Right cardiac atrium (tissue), 5 donors: ENCODE measurements at regions not wholly inside any gene's neighbourhood (a gene's known extent, or its start where the extent isn't known, plus 50 kb on each side); places are given as distances from the start of the nearest gene placed in this dataset.
"Not testable (repeated sequence)": the region's sequence is repeated elsewhere in the genome, so short reads cannot be mapped to it uniquely, and the experiment has no call there.

Experiments used
- ATAC-seq, 2 donors: fragments of 200-7000 bp; cut with Tn5 transposase; one replicate each; pipeline versions ENCODE4 v1.8.0 to v1.9.1; 2020; ENCODE audit warnings: moderate library complexity in 2 of 2, mild to moderate bottlenecking in 1 of 2
- DNase-seq, 3 donors: peaks; one replicate each; pipeline ENCODE4 v3.0.0-alpha.2; 2020
- H3K27ac ChIP-seq: one replicate; pipeline ENCODE4 v1.5.1; 2013; ENCODE audit warnings: mild to moderate bottlenecking, low read length, control low read depth, moderate library complexity
- H3K27me3 ChIP-seq: one replicate; pipeline ENCODE4 v1.6.1; 2013; ENCODE audit not compliant: control insufficient read depth, insufficient read depth
- H3K4me1 ChIP-seq: one replicate; pipeline ENCODE4 v1.6.1; 2013; ENCODE audit warnings: low read length; ENCODE audit not compliant: control insufficient read depth, insufficient read depth
- H3K4me3 ChIP-seq: one replicate; pipeline ENCODE4 v1.5.1; 2013; ENCODE audit warnings: low read length, control low read depth
- H3K9me3 ChIP-seq: one replicate; pipeline ENCODE4 v1.6.1; 2013; ENCODE audit warnings: low read length; ENCODE audit not compliant: control insufficient read depth
- WGBS: extraction: QIAGEN DNeasy Blood & Tissue Kit; methylation state at CpG from one replicate; pipeline ENCODE4 v1.1.7; 2013; 5-methylcytosine and 5-hydroxymethylcytosine counted together
- intact Hi-C, 4 donors: fragments of 100-400 bp; cut with DNase I; formaldehyde crosslinking; loops; one replicate each; pipeline versions ENCODE4 v1.11.0 to v1.14.0; 2022 to 2023
- donor health status: healthy with polysubstance abuse.
- donor health status: DM: no; HTN: yes; CAD: no.
- donor health status: DM: no; HTN: no; CAD: no.
- donor health status: DM: no; HTN: yes; CAD: no; lungs with severe emphysema.
- donor health status: DM: yes; HTN: yes; CAD: no.

- no peak overlapping the region for H3K4me3 ChIP-seq
- ATAC-seq (no peak), DNase-seq (no peak)
- intact Hi-C loops = loop anchor here in 1 of 4 donors (2.0 kb wide), 1 partner anchor 32 kb away; no protein-coding TSS in a partner anchor
- H3K9me3 ChIP-seq = no peaks in the 10 kb centered on the region
- no peak overlapping the region for H3K27ac ChIP-seq
- WGBS = 97% methylated on average over 4 of the region's 4 CpGs
- no peaks in the 10 kb centered on the region for H3K27me3 ChIP-seq
- peaks cover 10% of the 10 kb centered on the region for H3K4me1 ChIP-seq
These were observed 84.8 kb downstream of the MRPL14 start for GRCh38 chr6:44042261-44042988.

GRCh38 chr6:44041461-44042260 is 85.6 kb downstream of the MRPL14 start:
- Histone ChIP-seq H3K9me3 (no peaks in the 10 kb centered on the region), H3K27me3 (no peaks in the 10 kb centered on the region), H3K4me1 (peaks cover 10% of the 10 kb centered on the region), H3K27ac (no peak overlapping the region), H3K4me3 (no peak overlapping the region)
- DNase-seq = no peak
- ATAC-seq = no peak
- intact Hi-C loops = loop anchor here in 1 of 4 donors (2.0 kb wide), 1 partner anchor 31 kb away; no protein-coding TSS in a partner anchor
- WGBS = 61% methylated on average over 10 of the region's 10 CpGs

GRCh38 chr6:44040786-44041185 is 86.5 kb downstream of the MRPL14 start:
- Histone ChIP-seq H3K27me3 (no peaks in the 10 kb centered on the region), H3K4me3 (no peak overlapping the region), H3K27ac (no peak overlapping the region), H3K9me3 (no peaks in the 10 kb centered on the region), H3K4me1 (peaks cover 10% of the 10 kb centered on the region)
- 92% methylated on average over 4 of the region's 4 CpGs for WGBS
- DNase-seq (no peak), ATAC-seq (no peak)
- intact Hi-C loops = no loop called here

- ATAC-seq = no peak
These were observed 87.4 kb downstream of the MRPL14 start for GRCh38 chr6:44039839-44040350.

GRCh38 chr6:44039191-44039719 is 88.0 kb downstream of the MRPL14 start:
- Histone ChIP-seq H3K27me3 (no peaks in the 10 kb centered on the region), H3K27ac (no peak overlapping the region), H3K4me3 (no peak overlapping the region), H3K4me1 (peaks cover 9% of the 10 kb centered on the region), H3K9me3 (no peaks in the 10 kb centered on the region)
- ATAC-seq (no peak), DNase-seq (no peak)
- intact Hi-C loops = no loop called here
- 97% methylated on average over 6 of the region's 6 CpGs for WGBS

More at GRCh38 chr6:44039839-44040350, 87.4 kb downstream of the MRPL14 start:
- no peak overlapping the region for H3K27ac ChIP-seq
- no peak for DNase-seq
- peaks cover 10% of the 10 kb centered on the region for H3K4me1 ChIP-seq
- 91% methylated on average over 7 of the region's 7 CpGs for WGBS
- intact Hi-C loops = no loop called here
- H3K27me3 ChIP-seq = no peaks in the 10 kb centered on the region
- no peak overlapping the region for H3K4me3 ChIP-seq
- H3K9me3 ChIP-seq = no peaks in the 10 kb centered on the region

- intact Hi-C loops = no loop called here
- Histone ChIP-seq H3K4me3 (no peak overlapping the region), H3K9me3 (no peaks in the 10 kb centered on the region), H3K4me1 (peaks cover 7% of the 10 kb centered on the region), H3K27ac (no peak overlapping the region), H3K27me3 (no peaks in the 10 kb centered on the region)
- 86% methylated on average over 4 of the region's 4 CpGs for WGBS
- DNase-seq (no peak), ATAC-seq (no peak)
These were observed 88.6 kb downstream of the MRPL14 start for GRCh38 chr6:44038543-44039065.

GRCh38 chr6:44037847-44038542 is 89.3 kb downstream of the MRPL14 start:
- WGBS = 95% methylated on average over 13 of the region's 13 CpGs
- ATAC-seq = no peak
- intact Hi-C loops = no loop called here

GRCh38 chr6:44037276-44037675 is 90.0 kb downstream of the MRPL14 start:
- H3K27me3 ChIP-seq, H3K9me3 ChIP-seq, ATAC-seq, H3K27ac ChIP-seq, DNase-seq, H3K4me3 ChIP-seq, H3K4me1 ChIP-seq, intact Hi-C loops: not testable (repeated sequence)
- 95% methylated on average over 9 of the region's 9 CpGs for WGBS

More at GRCh38 chr6:44037847-44038542, 89.3 kb downstream of the MRPL14 start:
- peaks cover 7% of the 10 kb centered on the region for H3K4me1 ChIP-seq
- H3K27me3 ChIP-seq = no peaks in the 10 kb centered on the region
- H3K27ac ChIP-seq = no peak overlapping the region
- no peak for DNase-seq
- H3K9me3 ChIP-seq = no peaks in the 10 kb centered on the region
- no peak overlapping the region for H3K4me3 ChIP-seq

GRCh38 chr6:44036699-44037101 is 90.6 kb downstream of the MRPL14 start:
- no peak overlapping the region for H3K4me3 ChIP-seq
- intact Hi-C loops = no loop called here
- H3K27ac ChIP-seq = no peak overlapping the region
- H3K27me3 ChIP-seq = no peaks in the 10 kb centered on the region
- ATAC-seq = no peak
- peak in 1 of 3 donors; percentile 32 for DNase-seq
- no peaks in the 10 kb centered on the region for H3K9me3 ChIP-seq
- WGBS = 90% methylated on average over 9 of the region's 9 CpGs
- H3K4me1 ChIP-seq = peaks cover 3% of the 10 kb centered on the region

- Histone ChIP-seq H3K4me1 (no peaks in the 10 kb centered on the region), H3K27me3 (no peaks in the 10 kb centered on the region), H3K27ac (no peak overlapping the region), H3K4me3 (no peak overlapping the region), H3K9me3 (no peaks in the 10 kb centered on the region)
- WGBS = 93% methylated on average over 2 of the region's 2 CpGs
- ATAC-seq (no peak), DNase-seq (peak in 1 of 3 donors; percentile 36)
- intact Hi-C loops = no loop called here
These were observed 91.1 kb downstream of the MRPL14 start for GRCh38 chr6:44036196-44036595.
